ENCODE measurements at regions not wholly inside any gene's neighbourhood (a gene's known extent, or its start where the extent isn't known, plus 50 kb on each side); places are given as distances from the start of the nearest gene placed in this dataset.

DNA sequence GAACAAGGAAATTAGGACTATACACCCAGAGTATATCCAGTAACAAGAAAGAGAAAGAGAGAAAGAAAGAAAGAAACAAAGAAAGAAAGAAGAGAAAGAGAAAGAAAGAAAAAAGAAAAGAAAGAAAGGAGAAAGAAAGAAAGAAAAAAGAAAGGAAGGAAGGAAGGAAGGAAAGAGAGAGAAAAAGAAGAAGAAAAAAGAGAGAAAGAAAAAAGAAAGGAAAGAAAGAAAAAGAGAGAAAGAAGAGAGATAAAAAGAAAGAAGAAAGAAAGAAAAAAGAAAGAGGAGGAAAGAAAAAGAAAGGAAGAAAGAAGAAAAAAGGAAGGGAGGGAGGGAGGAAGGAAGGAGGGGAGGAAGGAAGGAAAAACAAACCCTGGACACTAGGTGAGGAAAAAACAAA lies 981.8 kb downstream of the TBC1D32 start:
- no peak overlapping the region for H3K4me3 ChIP-seq (ENCODE audit: low read length)
- H3K9me3 ChIP-seq (ENCODE audit: insufficient read depth, low read depth, low read length): no peaks in the 10 kb centered on the region
- H3K27ac ChIP-seq (ENCODE audit: low read length): no peak overlapping the region
- H3K36me3 ChIP-seq (ENCODE audit: insufficient read depth, low read depth, low read length): no peaks in the 10 kb centered on the region
- no peak overlapping the region for H3K9ac ChIP-seq (ENCODE audit: low read depth, low read length)
- no peaks in the 10 kb centered on the region; the same call in none of the 2 replicates for H3K4me1 ChIP-seq (ENCODE audit: insufficient read depth, low read length)
- no peaks in the 10 kb centered on the region for H3K27me3 ChIP-seq (ENCODE audit: insufficient read depth, low read length)

GRCh38 chr6:120348926-120349325 lies 985.4 kb downstream of the TBC1D32 start:
- Histone ChIP-seq H3K4me1 (ENCODE audit: insufficient read depth, low read length) (no peaks in the 10 kb centered on the region; the same call in 1 of the 2 replicates), H3K27me3 (ENCODE audit: insufficient read depth, low read length) (no peaks in the 10 kb centered on the region), H3K36me3 (ENCODE audit: insufficient read depth, low read depth, low read length) (no peaks in the 10 kb centered on the region), H3K4me3 (ENCODE audit: low read length) (no peak overlapping the region), H3K9ac (ENCODE audit: low read depth, low read length) (no peak overlapping the region), H3K9me3 (ENCODE audit: insufficient read depth, low read depth, low read length) (no peaks in the 10 kb centered on the region), H3K27ac (ENCODE audit: low read length) (no peak overlapping the region)

- Histone ChIP-seq H3K9me3 (ENCODE audit: insufficient read depth, low read depth, low read length) (no peaks in the 10 kb centered on the region), H3K4me3 (ENCODE audit: low read length) (no peak overlapping the region), H3K36me3 (ENCODE audit: insufficient read depth, low read depth, low read length) (no peaks in the 10 kb centered on the region), H3K4me1 (ENCODE audit: insufficient read depth, low read length) (no peaks in the 10 kb centered on the region), H3K27me3 (ENCODE audit: insufficient read depth, low read length) (no peaks in the 10 kb centered on the region), H3K27ac (ENCODE audit: low read length) (no peak overlapping the region), H3K9ac (ENCODE audit: low read depth, low read length) (no peak overlapping the region)
Observed at GRCh38 chr6:120328521-120328920, 979.0 kb upstream of the MAN1A1 start.

DNA sequence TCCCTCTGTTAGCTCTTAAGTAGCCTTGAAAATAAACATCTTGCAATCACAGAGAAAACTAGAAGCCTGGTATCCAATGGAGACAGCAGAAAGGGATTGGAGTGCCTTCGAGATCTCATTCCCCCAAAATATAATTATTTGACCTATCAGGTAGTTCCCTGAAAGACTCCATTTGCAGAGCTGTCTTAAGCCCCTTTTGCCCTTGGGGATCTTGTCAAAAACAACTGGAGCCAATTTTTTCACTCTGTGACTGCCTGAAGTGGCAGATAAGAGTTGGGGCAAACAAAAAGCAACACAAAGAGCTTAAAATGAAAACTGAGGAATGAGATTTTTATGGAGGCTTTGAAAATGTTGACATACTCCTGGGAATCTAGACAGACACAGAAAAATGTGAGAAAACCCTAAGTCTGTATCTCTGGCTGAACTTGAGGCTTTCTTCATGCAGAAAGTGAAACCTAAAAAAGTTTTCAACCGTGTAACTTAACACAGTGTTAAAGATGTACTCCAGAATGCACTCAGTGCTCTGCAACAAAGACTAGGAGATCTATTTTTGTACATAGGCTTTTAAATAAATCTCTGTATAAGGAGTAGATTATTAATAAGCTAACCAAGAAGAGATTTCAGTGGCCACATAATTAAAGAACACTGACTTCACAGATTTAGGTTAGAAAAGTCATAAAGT lies 971.1 kb upstream of the MAN1A1 start:
- H3K27me3 ChIP-seq (ENCODE audit: insufficient read depth, low read length): no peaks in the 10 kb centered on the region
- H3K9ac ChIP-seq (ENCODE audit: low read depth, low read length): no peak overlapping the region
- no peak overlapping the region for H3K27ac ChIP-seq (ENCODE audit: low read length)
- no peaks in the 10 kb centered on the region for H3K9me3 ChIP-seq (ENCODE audit: insufficient read depth, low read depth, low read length)
- H3K4me1 ChIP-seq (ENCODE audit: insufficient read depth, low read length): no peaks in the 10 kb centered on the region
- no peaks in the 10 kb centered on the region for H3K36me3 ChIP-seq (ENCODE audit: insufficient read depth, low read depth, low read length)
- H3K4me3 ChIP-seq (ENCODE audit: low read length): no peak overlapping the region

GRCh38 chr6:120304223-120304622 lies 954.7 kb upstream of the MAN1A1 start:
- Histone ChIP-seq H3K9me3 (ENCODE audit: insufficient read depth, low read depth, low read length) (no peaks in the 10 kb centered on the region), H3K4me1 (ENCODE audit: insufficient read depth, low read length) (no peaks in the 10 kb centered on the region; the same call in 1 of the 2 replicates), H3K4me3 (ENCODE audit: low read length) (no peak overlapping the region), H3K36me3 (ENCODE audit: insufficient read depth, low read depth, low read length) (no peaks in the 10 kb centered on the region), H3K9ac (ENCODE audit: low read depth, low read length) (no peak overlapping the region), H3K27me3 (ENCODE audit: insufficient read depth, low read length) (no peaks in the 10 kb centered on the region), H3K27ac (ENCODE audit: low read length) (no peak overlapping the region)

DNA sequence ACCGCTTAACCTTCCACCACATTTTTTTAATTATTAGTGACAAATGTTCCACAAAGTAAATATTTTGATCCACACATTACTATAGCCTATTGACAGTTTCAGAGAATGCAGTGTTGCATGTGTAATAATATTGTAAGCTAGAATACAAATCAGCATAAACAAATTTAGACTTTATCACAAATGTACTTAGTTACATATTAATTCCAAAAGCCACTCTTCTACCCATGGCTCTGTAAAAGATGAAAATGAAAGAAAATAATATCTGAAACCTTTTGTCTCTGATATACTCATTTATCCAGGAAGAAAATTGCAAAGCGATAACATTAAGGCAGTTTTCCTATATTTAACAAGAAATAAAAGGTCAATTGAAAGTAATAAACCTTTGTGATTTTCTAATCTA lies 954.0 kb upstream of the MAN1A1 start:
- no peak overlapping the region for H3K9ac ChIP-seq (ENCODE audit: low read depth, low read length)
- no peak overlapping the region for H3K4me3 ChIP-seq (ENCODE audit: low read length)
- no peaks in the 10 kb centered on the region for H3K27me3 ChIP-seq (ENCODE audit: insufficient read depth, low read length)
- no peaks in the 10 kb centered on the region for H3K36me3 ChIP-seq (ENCODE audit: insufficient read depth, low read depth, low read length)
- H3K9me3 ChIP-seq (ENCODE audit: insufficient read depth, low read depth, low read length): no peaks in the 10 kb centered on the region
- no peak overlapping the region for H3K27ac ChIP-seq (ENCODE audit: low read length)
- no peaks in the 10 kb centered on the region; the same call in 1 of the 2 replicates for H3K4me1 ChIP-seq (ENCODE audit: insufficient read depth, low read length)

DNA sequence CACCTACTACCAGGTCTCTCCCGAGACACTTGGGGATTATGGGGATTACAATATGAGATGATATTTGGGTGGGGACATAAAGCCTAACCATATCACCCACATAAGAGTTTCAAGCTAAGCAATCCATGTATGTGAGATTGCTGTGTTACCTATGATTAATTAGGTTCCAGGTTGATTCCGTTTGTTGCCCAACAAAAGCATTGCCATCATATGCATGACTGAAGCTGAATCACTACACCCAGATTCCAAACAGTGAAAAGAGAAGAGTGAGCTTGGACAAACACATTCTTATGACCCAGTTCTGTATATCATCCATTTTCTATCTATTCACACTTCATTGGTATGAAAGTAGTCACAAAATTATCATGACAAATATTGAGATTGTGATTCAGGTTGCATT lies 952.5 kb upstream of the MAN1A1 start:
- H3K9me3 ChIP-seq (ENCODE audit: insufficient read depth, low read depth, low read length): no peaks in the 10 kb centered on the region
- no peak overlapping the region for H3K9ac ChIP-seq (ENCODE audit: low read depth, low read length)
- H3K4me1 ChIP-seq (ENCODE audit: insufficient read depth, low read length): peaks cover 8% of the 10 kb centered on the region; the same call in 1 of the 2 replicates
- H3K27ac ChIP-seq (ENCODE audit: low read length): no peak overlapping the region
- no peaks in the 10 kb centered on the region for H3K27me3 ChIP-seq (ENCODE audit: insufficient read depth, low read length)
- H3K4me3 ChIP-seq (ENCODE audit: low read length): no peak overlapping the region
- no peaks in the 10 kb centered on the region for H3K36me3 ChIP-seq (ENCODE audit: insufficient read depth, low read depth, low read length)

DNA sequence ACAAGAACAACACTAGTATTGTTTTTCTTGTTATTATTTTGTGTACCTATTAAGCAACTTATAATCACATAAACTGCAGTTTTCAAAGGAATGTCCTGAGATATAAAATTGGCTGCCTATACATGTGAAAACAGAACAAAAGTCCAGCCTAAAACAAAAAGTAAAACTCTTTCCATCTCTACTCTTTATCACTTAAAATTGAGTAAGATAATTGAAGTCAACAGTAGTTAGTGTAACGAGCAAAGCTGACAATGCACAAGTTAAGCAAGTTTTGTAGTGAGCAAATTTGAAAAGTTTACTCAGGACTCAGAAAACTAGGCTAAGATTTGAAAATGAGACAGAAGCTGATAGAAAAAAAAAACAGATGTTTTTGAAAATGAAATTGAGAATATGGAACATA lies 941.4 kb upstream of the MAN1A1 start:
- H3K4me1 ChIP-seq (ENCODE audit: insufficient read depth, low read length): no peaks in the 10 kb centered on the region
- no peak overlapping the region for H3K9ac ChIP-seq (ENCODE audit: low read depth, low read length)
- H3K9me3 ChIP-seq (ENCODE audit: insufficient read depth, low read depth, low read length): no peaks in the 10 kb centered on the region
- H3K4me3 ChIP-seq (ENCODE audit: low read length): no peak overlapping the region
- H3K36me3 ChIP-seq (ENCODE audit: insufficient read depth, low read depth, low read length): no peaks in the 10 kb centered on the region
- H3K27ac ChIP-seq (ENCODE audit: low read length): no peak overlapping the region
- no peaks in the 10 kb centered on the region for H3K27me3 ChIP-seq (ENCODE audit: insufficient read depth, low read length)

GRCh38 chr6:120282005-120282404 lies 932.4 kb upstream of the MAN1A1 start:
- H3K27ac ChIP-seq (ENCODE audit: low read length): no peak overlapping the region

GRCh38 chr6:120279466-120280167 lies 930.1 kb upstream of the MAN1A1 start:
- no peaks in the 10 kb centered on the region for H3K4me1 ChIP-seq (ENCODE audit: insufficient read depth, low read length)
- no peak overlapping the region for H3K4me3 ChIP-seq (ENCODE audit: low read length)
- no peak overlapping the region for H3K9ac ChIP-seq (ENCODE audit: low read depth, low read length)
- no peak overlapping the region for H3K27ac ChIP-seq (ENCODE audit: low read length)
- H3K9me3 ChIP-seq (ENCODE audit: insufficient read depth, low read depth, low read length): no peaks in the 10 kb centered on the region
- H3K36me3 ChIP-seq (ENCODE audit: insufficient read depth, low read depth, low read length): no peaks in the 10 kb centered on the region
- no peaks in the 10 kb centered on the region for H3K27me3 ChIP-seq (ENCODE audit: insufficient read depth, low read length)

More at GRCh38 chr6:120282005-120282404, 932.4 kb upstream of the MAN1A1 start:
- no peaks in the 10 kb centered on the region for H3K9me3 ChIP-seq (ENCODE audit: insufficient read depth, low read depth, low read length)
- H3K4me3 ChIP-seq (ENCODE audit: low read length): no peak overlapping the region
- H3K9ac ChIP-seq (ENCODE audit: low read depth, low read length): no peak overlapping the region
- no peaks in the 10 kb centered on the region for H3K4me1 ChIP-seq (ENCODE audit: insufficient read depth, low read length)
- H3K27me3 ChIP-seq (ENCODE audit: insufficient read depth, low read length): no peaks in the 10 kb centered on the region
- no peaks in the 10 kb centered on the region for H3K36me3 ChIP-seq (ENCODE audit: insufficient read depth, low read depth, low read length)

DNA sequence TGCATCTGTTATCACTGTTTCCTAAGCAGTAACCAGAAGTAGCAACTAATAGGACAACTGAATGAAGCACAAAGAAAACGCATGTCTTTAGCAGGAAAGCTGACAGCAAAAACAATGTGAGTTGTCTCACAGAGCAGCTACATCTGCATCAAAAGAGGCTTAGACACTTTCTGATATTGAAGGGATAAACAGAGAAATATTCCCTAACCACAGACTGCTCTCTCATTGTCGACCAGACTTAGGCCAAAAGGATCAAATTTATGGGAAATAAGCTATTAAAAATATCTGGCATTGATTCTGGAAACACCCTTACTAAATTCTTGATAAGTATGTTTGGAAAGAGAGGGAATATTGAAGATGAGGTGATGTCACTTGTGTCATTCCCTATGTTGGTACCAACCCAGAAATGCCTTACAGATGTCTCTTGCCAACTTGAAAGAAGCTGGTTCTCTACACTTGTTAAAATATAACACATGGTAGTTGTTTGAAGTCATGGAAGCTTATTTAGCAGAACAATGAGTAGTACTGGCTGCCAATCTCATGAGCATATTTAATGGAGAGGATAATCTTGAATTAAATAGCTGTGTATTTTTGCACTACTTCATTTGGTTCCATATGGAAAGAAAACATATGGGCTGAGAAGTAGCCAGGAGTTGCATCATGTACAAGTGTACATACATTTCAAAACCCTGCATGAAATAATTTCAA lies 929.3 kb upstream of the MAN1A1 start:
- Histone ChIP-seq H3K36me3 (ENCODE audit: insufficient read depth, low read depth, low read length) (no peaks in the 10 kb centered on the region), H3K9me3 (ENCODE audit: insufficient read depth, low read depth, low read length) (no peaks in the 10 kb centered on the region), H3K4me1 (ENCODE audit: insufficient read depth, low read length) (no peaks in the 10 kb centered on the region), H3K4me3 (ENCODE audit: low read length) (no peak overlapping the region), H3K27me3 (ENCODE audit: insufficient read depth, low read length) (no peaks in the 10 kb centered on the region), H3K27ac (ENCODE audit: low read length) (no peak overlapping the region), H3K9ac (ENCODE audit: low read depth, low read length) (no peak overlapping the region)

DNA sequence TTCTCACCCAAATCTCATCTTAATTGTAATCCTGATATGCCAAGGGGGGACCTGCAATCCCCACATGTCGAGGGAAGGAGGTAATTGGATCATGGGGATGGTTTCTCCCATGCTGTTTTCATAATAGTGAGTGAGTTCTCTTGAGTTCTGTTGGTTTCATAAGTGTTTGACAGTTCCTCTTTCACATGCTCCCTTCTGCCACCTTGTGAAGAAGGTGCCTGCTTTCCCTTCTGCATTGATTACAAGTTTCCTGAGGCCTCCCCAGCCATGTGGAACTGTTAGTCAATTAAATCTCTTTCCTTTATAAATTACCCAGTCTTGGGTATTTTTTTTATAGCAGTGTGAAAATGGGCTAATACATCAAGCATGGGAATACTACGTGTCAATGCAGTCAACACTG lies 925.0 kb upstream of the MAN1A1 start:
- no peaks in the 10 kb centered on the region for H3K27me3 ChIP-seq (ENCODE audit: insufficient read depth, low read length)
- no peaks in the 10 kb centered on the region for H3K36me3 ChIP-seq (ENCODE audit: insufficient read depth, low read depth, low read length)
- no peaks in the 10 kb centered on the region for H3K9me3 ChIP-seq (ENCODE audit: insufficient read depth, low read depth, low read length)
- no peaks in the 10 kb centered on the region for H3K4me1 ChIP-seq (ENCODE audit: insufficient read depth, low read length)
- H3K4me3 ChIP-seq (ENCODE audit: low read length): no peak overlapping the region
- H3K9ac ChIP-seq (ENCODE audit: low read depth, low read length): no peak overlapping the region
- no peak overlapping the region for H3K27ac ChIP-seq (ENCODE audit: low read length)
